ENCODE measurements at regions not wholly inside any gene's neighbourhood (a gene's known extent, or its start where the extent isn't known, plus 50 kb on each side); places are given as distances from the start of the nearest gene placed in this dataset.

DNA sequence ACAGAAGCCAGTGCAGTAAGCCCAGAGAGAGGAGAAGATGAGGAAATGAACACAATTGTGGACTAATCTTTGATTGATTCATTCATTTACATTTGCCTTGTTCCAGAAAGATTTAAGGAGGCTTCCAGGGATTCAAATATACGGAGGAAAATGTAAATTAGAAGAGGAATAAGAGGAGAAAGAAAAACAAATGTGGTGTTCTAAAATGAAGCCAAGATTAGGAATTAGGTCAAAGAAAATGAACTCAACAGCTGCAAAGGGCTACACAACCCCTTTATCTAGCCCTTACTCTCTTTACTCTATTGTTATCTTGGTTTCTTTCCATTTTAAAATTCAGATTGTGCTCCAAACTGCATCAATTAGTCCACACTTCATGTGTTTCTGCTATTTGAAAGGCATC is 196.8 kb downstream of the SPATA18 start:
- no peaks in the 10 kb centered on the region for H3K4me1 ChIP-seq (ENCODE audit: insufficient read depth)
- DNase-seq: no peak
- no peaks in the 10 kb centered on the region for H3F3A ChIP-seq (ENCODE audit: insufficient read depth)
- no peak overlapping the region for H3K4me3 ChIP-seq
- no peak for TF ChIP-seq EZH2 (IDR thresholded peaks at IDR 0.05; ENCODE audit: insufficient read depth, poor library complexity, severe bottlenecking)
- no peak for TF ChIP-seq EZH2phosphoT487 (IDR thresholded peaks at IDR 0.05; ENCODE audit: insufficient read depth, low read depth)
- H3K9me2 ChIP-seq (ENCODE audit: insufficient read depth): no peaks in the 10 kb centered on the region
- H3K9me3 ChIP-seq (ENCODE audit: low read depth): no peaks in the 10 kb centered on the region
- H3K79me2 ChIP-seq (ENCODE audit: insufficient read depth): no peaks in the 10 kb centered on the region
- H3K27ac ChIP-seq: no peak overlapping the region
- no peaks in the 10 kb centered on the region for H3K36me3 ChIP-seq (ENCODE audit: low read depth)
- WGBS, 2 experiments (ENCODE audit: low coverage in 1 of 2, low lambda C conversion rate in 2 of 2, missing lambda C conversion rate in 2 of 2): 16 to 21% methylated on average over 1 of the region's 1 CpG
- H4K20me1 ChIP-seq (ENCODE audit: insufficient read depth): no peaks in the 10 kb centered on the region
- H3K4me2 ChIP-seq (ENCODE audit: unreplicated experiment): no peak overlapping the region
- no peak overlapping the region for H3K9ac ChIP-seq
- in situ Hi-C loops (cut with MboI): loop anchor here (25.0 kb wide), 2 partner anchors 289 to 739 kb away; no protein-coding TSS in a partner anchor
- no peak overlapping the region for H2AFZ ChIP-seq
- peaks cover 10% of the 10 kb centered on the region for H3K27me3 ChIP-seq (replicated peaks; ENCODE audit: insufficient read depth)

DNA sequence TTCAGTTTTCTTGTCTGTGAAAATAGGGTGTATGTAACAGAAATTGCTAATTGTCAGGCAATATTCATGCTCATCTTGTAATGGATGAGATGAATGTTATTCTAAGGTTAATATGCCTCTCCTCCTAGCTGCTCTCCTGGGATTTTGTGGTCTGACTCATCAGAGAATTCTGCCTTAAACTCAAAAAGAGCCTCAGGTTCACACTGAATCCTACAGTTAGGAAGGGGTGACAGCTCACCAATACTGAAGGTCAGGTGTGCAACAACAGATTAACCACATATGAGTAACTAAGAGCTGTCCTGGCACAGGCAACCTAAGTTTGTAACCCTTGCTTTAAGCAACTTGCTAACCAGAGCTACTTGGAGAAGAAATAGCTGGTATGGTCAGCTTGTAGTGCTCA is 197.7 kb downstream of the SPATA18 start:
- no peaks in the 10 kb centered on the region for H3K9me3 ChIP-seq (ENCODE audit: low read depth)
- no peaks in the 10 kb centered on the region for H3K4me1 ChIP-seq (ENCODE audit: insufficient read depth)
- in situ Hi-C loops (cut with MboI): loop anchor here (25.0 kb wide), 2 partner anchors 288 to 738 kb away; no protein-coding TSS in a partner anchor
- H3K4me2 ChIP-seq (ENCODE audit: unreplicated experiment): no peak overlapping the region
- no peak overlapping the region for H3K27ac ChIP-seq
- no peaks in the 10 kb centered on the region for H3K79me2 ChIP-seq (ENCODE audit: insufficient read depth)
- H3K27me3 ChIP-seq (replicated peaks; ENCODE audit: insufficient read depth): peaks cover 10% of the 10 kb centered on the region
- TF ChIP-seq EZH2phosphoT487 (IDR thresholded peaks at IDR 0.05; ENCODE audit: insufficient read depth, low read depth) (no peak), EZH2 (IDR thresholded peaks at IDR 0.05; ENCODE audit: insufficient read depth, poor library complexity, severe bottlenecking) (no peak)
- no peak overlapping the region for H3K4me3 ChIP-seq
- H4K20me1 ChIP-seq (ENCODE audit: insufficient read depth): no peaks in the 10 kb centered on the region
- DNase-seq: peak; percentile 43
- no peak overlapping the region for H3K9ac ChIP-seq
- H2AFZ ChIP-seq: no peak overlapping the region
- no peaks in the 10 kb centered on the region for H3K36me3 ChIP-seq (ENCODE audit: low read depth)
- H3F3A ChIP-seq (ENCODE audit: insufficient read depth): no peaks in the 10 kb centered on the region
- H3K9me2 ChIP-seq (ENCODE audit: insufficient read depth): no peaks in the 10 kb centered on the region

DNA sequence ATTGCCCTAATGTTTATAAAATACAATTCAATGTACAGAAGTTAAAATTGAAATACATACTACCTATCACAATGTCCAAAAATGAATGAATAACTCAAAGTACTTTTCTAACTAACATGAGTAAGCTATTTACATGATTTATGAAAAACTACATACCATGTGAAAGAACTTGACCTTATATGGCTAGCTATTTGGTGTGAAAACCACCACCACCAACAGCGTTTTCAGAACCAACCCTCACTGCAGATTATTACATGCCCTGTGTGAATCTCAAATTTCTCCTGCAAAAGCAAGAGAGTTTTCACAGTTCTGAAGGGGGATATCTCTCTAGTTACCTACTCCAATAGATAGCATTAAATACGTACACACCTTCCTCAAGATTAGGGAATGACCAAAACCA is 198.5 kb downstream of the SPATA18 start:
- H3K4me3 ChIP-seq: no peak overlapping the region
- 45 to 46% methylated on average over 2 of the region's 2 CpGs for WGBS, 2 experiments (ENCODE audit: low coverage in 1 of 2, low lambda C conversion rate in 2 of 2, missing lambda C conversion rate in 2 of 2)
- H3K9ac ChIP-seq: no peak overlapping the region
- no peaks in the 10 kb centered on the region for H3K9me2 ChIP-seq (ENCODE audit: insufficient read depth)
- H3K4me1 ChIP-seq (ENCODE audit: insufficient read depth): no peaks in the 10 kb centered on the region
- no peak overlapping the region for H2AFZ ChIP-seq
- no peaks in the 10 kb centered on the region for H4K20me1 ChIP-seq (ENCODE audit: insufficient read depth)
- TF ChIP-seq EZH2phosphoT487 (IDR thresholded peaks at IDR 0.05; ENCODE audit: insufficient read depth, low read depth) (no peak), EZH2 (IDR thresholded peaks at IDR 0.05; ENCODE audit: insufficient read depth, poor library complexity, severe bottlenecking) (no peak)
- H3K27me3 ChIP-seq (replicated peaks; ENCODE audit: insufficient read depth): peaks cover 10% of the 10 kb centered on the region
- no peaks in the 10 kb centered on the region for H3K9me3 ChIP-seq (ENCODE audit: low read depth)
- DNase-seq: no peak
- H3K36me3 ChIP-seq (ENCODE audit: low read depth): no peaks in the 10 kb centered on the region
- no peak overlapping the region for H3K27ac ChIP-seq
- in situ Hi-C loops (cut with MboI): loop anchor here (25.0 kb wide), 2 partner anchors 288 to 738 kb away; no protein-coding TSS in a partner anchor
- no peaks in the 10 kb centered on the region for H3F3A ChIP-seq (ENCODE audit: insufficient read depth)
- no peaks in the 10 kb centered on the region for H3K79me2 ChIP-seq (ENCODE audit: insufficient read depth)
- H3K4me2 ChIP-seq (ENCODE audit: unreplicated experiment): no peak overlapping the region

DNA sequence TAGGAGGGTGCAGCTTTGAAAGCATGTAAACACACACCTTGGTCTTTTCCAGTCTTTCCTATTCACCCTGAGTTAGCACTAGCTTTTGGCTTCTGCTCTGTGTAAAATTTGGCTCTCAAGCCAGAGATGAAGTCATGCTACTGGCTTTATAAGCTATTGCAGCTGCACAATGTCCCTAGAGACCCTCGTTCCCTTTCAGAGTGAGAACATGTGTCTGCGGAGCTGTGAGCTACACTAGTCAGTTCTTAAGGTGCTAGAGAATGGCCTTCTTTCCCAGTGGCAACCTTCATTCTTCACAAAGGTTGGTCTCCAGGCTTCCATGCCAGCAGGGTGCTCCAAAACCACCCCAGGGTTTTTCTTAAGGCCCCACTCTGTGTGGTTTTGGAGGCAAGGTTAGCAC is 199.1 kb downstream of the SPATA18 start:
- Histone ChIP-seq H3K4me1 (ENCODE audit: insufficient read depth) (no peaks in the 10 kb centered on the region), H2AFZ (no peak overlapping the region), H3K4me3 (no peak overlapping the region), H3K9me3 (ENCODE audit: low read depth) (no peaks in the 10 kb centered on the region), H3K79me2 (ENCODE audit: insufficient read depth) (no peaks in the 10 kb centered on the region), H3K27me3 (replicated peaks; ENCODE audit: insufficient read depth) (peaks cover 10% of the 10 kb centered on the region), H3F3A (ENCODE audit: insufficient read depth) (no peaks in the 10 kb centered on the region), H3K4me2 (ENCODE audit: unreplicated experiment) (no peak overlapping the region), H4K20me1 (ENCODE audit: insufficient read depth) (no peaks in the 10 kb centered on the region), H3K27ac (no peak overlapping the region), H3K9me2 (ENCODE audit: insufficient read depth) (no peaks in the 10 kb centered on the region), H3K9ac (no peak overlapping the region), H3K36me3 (ENCODE audit: low read depth) (no peaks in the 10 kb centered on the region)
- 0 to 2% methylated on average over 2 of the region's 2 CpGs for WGBS, 2 experiments (ENCODE audit: low coverage in 1 of 2, low lambda C conversion rate in 2 of 2, missing lambda C conversion rate in 2 of 2)
- DNase-seq: peak; percentile 35
- in situ Hi-C loops (cut with MboI): no loop called here
- no peak for TF ChIP-seq EZH2phosphoT487 (IDR thresholded peaks at IDR 0.05; ENCODE audit: insufficient read depth, low read depth)
- no peak for TF ChIP-seq EZH2 (IDR thresholded peaks at IDR 0.05; ENCODE audit: insufficient read depth, poor library complexity, severe bottlenecking)

DNA sequence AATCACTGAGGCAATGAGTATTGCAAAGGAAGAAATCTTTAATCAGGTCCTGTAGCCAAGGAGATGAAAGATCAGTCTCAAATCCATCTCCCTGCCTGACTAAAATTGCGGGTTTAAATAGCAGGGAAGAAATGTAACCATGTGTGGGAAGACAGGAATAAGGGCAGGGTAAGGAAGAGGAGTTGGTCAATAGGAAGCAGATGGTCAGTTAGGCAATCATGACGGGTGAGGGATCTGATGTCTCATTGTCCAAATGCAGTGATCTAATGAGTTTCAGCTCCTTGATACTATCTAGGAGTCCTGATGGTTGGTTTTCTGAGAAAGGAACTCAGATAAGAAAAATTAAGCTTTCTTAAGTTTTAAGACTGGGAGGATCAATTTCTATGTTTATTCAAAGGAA is 200.8 kb downstream of the SPATA18 start:
- no peak overlapping the region for H3K4me3 ChIP-seq
- H3K27me3 ChIP-seq (replicated peaks; ENCODE audit: insufficient read depth): peaks cover 10% of the 10 kb centered on the region
- no peaks in the 10 kb centered on the region for H3K79me2 ChIP-seq (ENCODE audit: insufficient read depth)
- H3K36me3 ChIP-seq (ENCODE audit: low read depth): no peaks in the 10 kb centered on the region
- no peaks in the 10 kb centered on the region for H3K9me3 ChIP-seq (ENCODE audit: low read depth)
- no peak overlapping the region for H2AFZ ChIP-seq
- no peaks in the 10 kb centered on the region for H4K20me1 ChIP-seq (ENCODE audit: insufficient read depth)
- H3K9me2 ChIP-seq (ENCODE audit: insufficient read depth): no peaks in the 10 kb centered on the region
- no peak overlapping the region for H3K9ac ChIP-seq
- H3K27ac ChIP-seq: no peak overlapping the region
- H3F3A ChIP-seq (ENCODE audit: insufficient read depth): no peaks in the 10 kb centered on the region
- in situ Hi-C loops (cut with MboI): no loop called here
- no peaks in the 10 kb centered on the region for H3K4me1 ChIP-seq (ENCODE audit: insufficient read depth)
- peak; percentile 31 for DNase-seq
- no peak for TF ChIP-seq EZH2 (IDR thresholded peaks at IDR 0.05; ENCODE audit: insufficient read depth, poor library complexity, severe bottlenecking)
- TF ChIP-seq EZH2phosphoT487 (IDR thresholded peaks at IDR 0.05; ENCODE audit: insufficient read depth, low read depth): no peak
- 0 to 3% methylated on average over 2 of the region's 2 CpGs for WGBS, 2 experiments (ENCODE audit: low coverage in 1 of 2, low lambda C conversion rate in 2 of 2, missing lambda C conversion rate in 2 of 2)
- no peak overlapping the region for H3K4me2 ChIP-seq (ENCODE audit: unreplicated experiment)

Data from GM23248 (cell line).